Mucosa of rectum (tissue), 2 donors: ENCODE measurements at regions not wholly inside any gene's neighbourhood (a gene's known extent, or its start where the extent isn't known, plus 50 kb on each side); places are given as distances from the start of the nearest gene placed in this dataset.

Experiments used
- H3K27ac ChIP-seq, 2 donors: one replicate each; pipeline ENCODE4 v1.7.0; 2013; ENCODE audit warnings: inconsistent platforms in 2 of 2, low read depth in 2 of 2, low read length in 2 of 2
- H3K27me3 ChIP-seq, 2 donors: one replicate each; pipeline ENCODE4 v1.7.0; 2013; ENCODE audit warnings: low read length in 2 of 2; ENCODE audit not compliant: control insufficient read depth in 2 of 2, insufficient read depth in 2 of 2
- H3K36me3 ChIP-seq, 2 donors: one replicate each; pipeline ENCODE4 v1.7.0; 2013; ENCODE audit warnings: low read length in 2 of 2; ENCODE audit not compliant: control insufficient read depth in 2 of 2, insufficient read depth in 2 of 2
- H3K4me1 ChIP-seq, 2 donors: one replicate each; pipeline ENCODE4 v1.7.0; 2013; ENCODE audit warnings: low read length in 2 of 2, mild to moderate bottlenecking in 1 of 2; ENCODE audit not compliant: control insufficient read depth in 2 of 2, insufficient read depth in 2 of 2
- H3K4me3 ChIP-seq, 2 donors: one replicate each; pipeline ENCODE4 v1.7.0; 2013; ENCODE audit warnings: low read length in 2 of 2
- H3K9ac ChIP-seq, 2 donors: one replicate each; pipeline ENCODE4 v1.7.0; 2013; ENCODE audit warnings: low read length in 2 of 2, low read depth in 1 of 2, mild to moderate bottlenecking in 1 of 2
- H3K9me3 ChIP-seq, 2 donors: one replicate each; pipeline ENCODE4 v1.7.0; 2013; ENCODE audit warnings: low read length in 2 of 2; ENCODE audit not compliant: control insufficient read depth in 2 of 2
- donor health status: healthy.
- donor health status: Normal muscosa, but diverticular disease.

GRCh38 chr17:33377837-33378595, 84.9 kb upstream of the ASIC2 start:
- peaks cover 0 to 2% of the 10 kb centered on the region in 2 donors for H3K27me3 ChIP-seq
- no peaks in the 10 kb centered on the region for H3K9me3 ChIP-seq
- H3K27ac ChIP-seq = no peak overlapping the region
- H3K4me3 ChIP-seq = no peak overlapping the region
- H3K36me3 ChIP-seq = no peaks in the 10 kb centered on the region
- H3K4me1 ChIP-seq = peaks cover 7 to 9% of the 10 kb centered on the region in 2 donors
- H3K9ac ChIP-seq = no peak overlapping the region

DNA sequence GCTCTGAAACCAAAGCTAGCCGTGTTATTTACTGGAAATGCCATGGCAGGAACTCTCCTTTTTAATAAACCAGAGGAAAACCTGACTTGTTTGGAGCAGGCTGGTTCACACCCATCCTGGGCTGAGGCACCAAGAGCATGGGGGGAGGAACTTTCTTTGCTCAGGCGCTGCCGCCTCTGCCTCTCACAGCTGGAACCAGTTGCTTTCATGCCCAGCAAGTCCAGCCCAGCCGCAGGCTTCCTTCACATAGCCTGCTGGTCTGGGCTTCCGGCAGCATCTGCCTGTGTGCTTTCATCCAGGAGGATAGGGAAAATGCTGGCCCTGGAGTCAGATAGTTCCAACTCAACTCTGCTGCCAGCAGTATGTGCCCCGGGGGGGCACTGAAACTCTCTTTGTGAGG, 88.1 kb upstream of the ASIC2 start:
- Histone ChIP-seq H3K4me3 (no peak overlapping the region), H3K27ac (no peak overlapping the region), H3K4me1 (no peaks in the 10 kb centered on the region), H3K36me3 (no peaks in the 10 kb centered on the region), H3K9ac (no peak overlapping the region), H3K9me3 (no peaks in the 10 kb centered on the region), H3K27me3 (peaks cover 0 to 2% of the 10 kb centered on the region in 2 donors)

DNA sequence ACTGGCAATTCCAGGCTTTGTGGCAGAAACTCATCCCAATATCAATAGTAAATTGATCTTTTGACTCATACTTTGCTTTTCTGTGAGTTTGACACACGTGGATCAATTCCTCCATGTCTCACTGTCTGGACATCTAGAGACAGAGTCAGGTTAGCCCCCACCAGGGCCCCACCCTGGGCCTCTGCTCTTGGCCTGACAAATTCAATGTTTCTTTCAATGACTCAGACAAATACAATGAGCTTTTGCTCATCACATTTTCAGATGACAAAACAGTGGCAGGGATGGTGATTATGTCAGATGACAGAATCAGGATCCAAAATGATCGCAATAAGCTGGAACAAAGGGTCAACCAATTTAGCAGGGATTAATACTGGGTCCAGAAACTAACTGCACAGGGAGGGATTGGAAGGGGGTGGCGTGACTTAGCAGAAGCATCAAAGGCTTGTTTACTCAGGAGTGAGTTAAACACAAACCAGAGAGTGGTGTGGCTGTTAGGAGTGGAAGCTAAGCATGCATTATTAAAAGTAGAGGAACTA, 90.5 kb upstream of the ASIC2 start:
- Histone ChIP-seq H3K9me3 (no peaks in the 10 kb centered on the region), H3K4me3 (no peak overlapping the region), H3K36me3 (no peaks in the 10 kb centered on the region), H3K9ac (no peak overlapping the region), H3K4me1 (no peaks in the 10 kb centered on the region), H3K27me3 (peaks cover 0 to 2% of the 10 kb centered on the region in 2 donors), H3K27ac (no peak overlapping the region)

GRCh38 chr17:33385133-33385532, 92.0 kb upstream of the ASIC2 start:
- Histone ChIP-seq H3K36me3 (no peaks in the 10 kb centered on the region), H3K9ac (no peak overlapping the region), H3K9me3 (no peaks in the 10 kb centered on the region), H3K4me1 (no peaks in the 10 kb centered on the region), H3K27ac (no peak overlapping the region), H3K27me3 (peaks cover 0 to 2% of the 10 kb centered on the region in 2 donors), H3K4me3 (no peak overlapping the region)

- Histone ChIP-seq H3K9ac (no peak overlapping the region), H3K4me3 (no peak overlapping the region), H3K27me3 (no peaks in the 10 kb centered on the region), H3K36me3 (no peaks in the 10 kb centered on the region), H3K4me1 (no peaks in the 10 kb centered on the region), H3K27ac (no peak overlapping the region), H3K9me3 (no peaks in the 10 kb centered on the region)
Measured at GRCh38 chr17:33385713-33386112, 92.6 kb upstream of the ASIC2 start.

GRCh38 chr17:33387406-33387805, 94.3 kb upstream of the ASIC2 start:
- no peaks in the 10 kb centered on the region for H3K36me3 ChIP-seq
- no peaks in the 10 kb centered on the region for H3K27me3 ChIP-seq
- no peaks in the 10 kb centered on the region for H3K9me3 ChIP-seq
- H3K27ac ChIP-seq = no peak overlapping the region
- no peak overlapping the region for H3K9ac ChIP-seq
- H3K4me1 ChIP-seq = no peaks in the 10 kb centered on the region
- H3K4me3 ChIP-seq = no peak overlapping the region

DNA sequence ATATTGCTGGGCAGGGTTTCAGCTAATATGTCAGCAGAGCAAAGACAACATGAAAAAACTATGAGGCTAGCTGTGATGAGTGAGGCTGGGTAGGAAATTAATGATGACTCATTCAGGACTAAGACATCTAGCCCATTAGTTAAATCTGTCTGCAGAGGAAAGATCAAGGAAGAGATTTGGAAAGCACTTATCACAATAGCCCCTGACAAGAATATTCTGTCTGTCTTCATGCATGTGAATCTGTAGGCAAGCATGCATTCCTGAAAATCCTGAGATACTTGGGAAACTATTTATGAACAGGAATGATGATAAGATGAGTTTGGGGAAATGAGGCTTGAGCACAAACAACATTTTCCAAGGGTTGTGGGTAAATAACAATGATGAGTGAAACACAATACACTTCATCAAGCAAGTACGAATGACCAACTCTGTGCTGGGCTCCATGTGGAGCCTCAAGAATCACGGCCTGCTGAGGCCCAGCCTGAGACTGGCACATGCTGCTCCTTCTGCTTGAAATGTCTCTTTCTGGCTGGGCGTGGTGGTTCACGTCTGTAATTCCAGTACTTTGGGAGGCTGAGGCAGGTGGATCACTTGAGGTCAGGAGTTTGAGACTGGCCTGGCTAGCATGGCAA, 96.5 kb upstream of the ASIC2 start:
- Histone ChIP-seq H3K27me3 (no peaks in the 10 kb centered on the region), H3K4me3 (no peak overlapping the region), H3K9me3 (no peaks in the 10 kb centered on the region), H3K36me3 (no peaks in the 10 kb centered on the region), H3K27ac (no peak overlapping the region), H3K9ac (no peak overlapping the region), H3K4me1 (no peaks in the 10 kb centered on the region)

- no peaks in the 10 kb centered on the region for H3K27me3 ChIP-seq
- H3K9ac ChIP-seq = no peak overlapping the region
- no peaks in the 10 kb centered on the region for H3K4me1 ChIP-seq
- H3K4me3 ChIP-seq = no peak overlapping the region
- no peak overlapping the region for H3K27ac ChIP-seq
- H3K9me3 ChIP-seq = no peaks in the 10 kb centered on the region
- H3K36me3 ChIP-seq = no peaks in the 10 kb centered on the region
Measured at GRCh38 chr17:33390479-33391176, 97.5 kb upstream of the ASIC2 start.

DNA sequence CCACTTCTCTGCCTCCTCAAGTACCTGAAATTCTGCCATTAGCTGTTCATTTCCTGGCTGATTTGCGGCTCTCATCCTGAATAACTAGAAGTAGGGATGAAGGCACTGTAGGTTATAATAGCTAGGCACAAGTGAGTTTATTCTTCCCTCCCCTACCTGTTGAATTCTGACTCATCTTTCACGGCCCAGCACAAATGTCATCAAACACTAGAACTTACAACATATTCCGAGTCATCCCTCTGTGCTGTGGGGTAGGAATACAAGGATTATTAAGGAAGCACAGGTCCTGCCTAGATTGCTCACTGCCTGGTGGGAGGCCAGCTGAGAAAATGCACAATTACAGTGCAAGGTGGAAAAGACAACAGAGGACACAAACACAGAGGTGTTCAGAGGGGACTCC, 103.7 kb upstream of the ASIC2 start:
- H3K4me1 ChIP-seq = no peaks in the 10 kb centered on the region
- H3K27ac ChIP-seq = no peak overlapping the region
- no peaks in the 10 kb centered on the region for H3K9me3 ChIP-seq
- peaks cover 0 to 2% of the 10 kb centered on the region in 2 donors for H3K27me3 ChIP-seq
- H3K4me3 ChIP-seq = no peak overlapping the region
- H3K9ac ChIP-seq = no peak overlapping the region
- no peaks in the 10 kb centered on the region for H3K36me3 ChIP-seq

DNA sequence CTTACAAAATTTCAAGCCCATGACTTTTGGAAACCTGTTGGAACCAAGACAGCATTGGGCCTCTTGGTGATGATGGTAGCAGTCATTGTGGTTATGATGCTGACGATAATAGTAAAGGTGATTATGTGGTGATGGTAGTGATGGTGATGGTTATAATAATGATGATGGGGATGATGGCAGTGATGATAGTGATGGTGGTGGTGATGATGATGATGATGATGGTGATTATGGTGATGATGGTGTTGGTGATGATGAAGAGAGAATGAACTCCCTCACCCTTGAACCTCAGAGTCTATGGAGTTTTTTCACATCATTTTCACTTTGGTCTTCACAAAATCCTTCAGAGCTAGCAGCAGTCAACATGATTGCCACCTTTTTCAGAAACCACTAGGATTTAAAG, 105.3 kb upstream of the ASIC2 start:
- Histone ChIP-seq H3K27me3 (peaks cover 0 to 5% of the 10 kb centered on the region in 2 donors), H3K9me3 (no peaks in the 10 kb centered on the region), H3K9ac (no peak overlapping the region), H3K4me1 (no peaks in the 10 kb centered on the region), H3K4me3 (no peak overlapping the region), H3K27ac (no peak overlapping the region), H3K36me3 (no peaks in the 10 kb centered on the region)
